HG02623 (cell line): ENCODE measurements at regions not wholly inside any gene's neighbourhood (a gene's known extent, or its start where the extent isn't known, plus 50 kb on each side); places are given as distances from the start of the nearest gene placed in this dataset.
A peak's percentile ranks its signal among the peaks of the same experiment; 100 is the strongest.
"Not testable (repeated sequence)": the region's sequence is repeated elsewhere in the genome, so short reads cannot be mapped to it uniquely, and the experiment has no call there.

Experiments
- ATAC-seq: cut with Tn5 transposase; IDR thresholded peaks from one replicate; pipeline ENCODE4 v1.9.1; 2021; ENCODE audit warnings: moderate library complexity; ENCODE audit not compliant: unreplicated experiment

DNA sequence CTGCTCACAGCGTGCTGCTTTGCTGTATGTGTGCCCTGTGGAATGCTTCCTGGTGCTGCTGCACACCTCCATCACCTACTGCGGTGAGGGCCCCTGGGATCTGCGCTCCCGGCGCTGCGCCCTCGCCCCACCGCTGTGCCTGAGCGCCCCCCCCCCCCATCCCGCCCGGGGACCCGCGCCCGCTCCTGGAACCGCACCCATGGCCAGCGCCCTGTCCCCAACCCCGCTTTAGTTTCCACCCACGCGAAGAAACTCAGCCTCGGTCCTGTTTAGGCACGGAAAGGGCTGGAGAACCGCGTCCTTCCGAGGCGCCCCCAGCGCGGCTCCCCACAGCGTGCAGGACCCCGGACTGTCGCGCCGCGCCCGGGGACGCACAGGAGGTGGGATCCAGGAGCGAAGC, 265.5 kb downstream of the POTEB3 start:
- not testable (repeated sequence) for ATAC-seq

DNA sequence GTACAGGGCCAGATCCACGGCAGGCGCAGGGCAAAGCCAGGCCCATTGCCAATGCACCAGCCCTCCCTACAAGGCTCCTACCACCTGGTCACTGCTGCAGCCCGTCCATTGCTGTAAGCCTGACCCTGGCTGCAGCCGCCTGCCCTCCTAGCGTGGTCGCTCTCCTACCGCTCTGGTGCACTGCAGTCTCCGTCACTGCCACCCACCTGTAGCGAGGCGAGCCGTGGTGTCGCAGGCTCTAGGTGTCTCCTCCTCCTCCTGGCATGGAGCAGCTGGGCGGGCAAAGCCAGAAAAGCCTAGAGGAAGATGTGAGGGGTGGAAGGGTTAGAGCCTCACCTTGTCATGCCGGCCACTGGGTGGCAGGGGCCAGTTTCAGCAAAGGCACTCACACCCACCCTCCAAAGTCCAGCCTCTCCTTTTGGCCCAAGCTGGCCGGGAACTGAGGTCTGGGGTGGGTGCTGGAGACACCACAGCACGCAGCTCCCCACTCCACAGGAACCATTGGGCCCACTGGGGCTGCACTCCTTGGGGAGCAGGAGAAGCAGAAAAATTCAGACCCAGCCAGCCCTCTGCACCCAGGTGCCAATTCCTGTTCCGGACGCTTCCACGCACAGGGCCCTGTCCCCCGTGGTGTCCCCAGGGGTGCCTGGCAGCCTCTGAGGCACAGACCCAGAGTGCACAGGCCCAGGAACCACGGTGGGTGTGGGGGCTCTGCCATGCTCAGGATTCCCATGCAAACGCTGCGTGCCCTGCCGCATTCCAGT, 285.3 kb upstream of the POTEB2 start:
- not testable (repeated sequence) for ATAC-seq

DNA sequence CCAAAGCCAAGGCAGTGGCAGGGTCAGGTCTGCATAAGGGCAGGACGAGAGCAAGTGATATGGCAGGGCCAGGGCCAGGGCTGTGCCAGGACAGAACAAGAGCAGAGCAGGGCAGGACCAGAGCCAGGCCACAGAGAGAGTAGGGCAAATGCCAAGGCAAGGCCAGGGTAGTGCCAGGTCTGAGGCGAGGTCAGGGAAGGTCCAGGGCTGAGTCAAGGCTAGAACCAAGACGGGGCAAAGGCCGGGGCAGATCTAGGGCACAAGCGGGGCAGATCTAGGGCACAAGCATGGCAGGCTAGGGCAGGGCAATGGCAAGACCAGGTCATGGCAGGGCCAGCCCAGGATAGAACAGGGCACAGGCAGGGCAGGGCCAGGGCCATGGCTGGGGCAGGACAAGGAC, 282.0 kb upstream of the POTEB2 start:
- not testable (repeated sequence) for ATAC-seq

DNA sequence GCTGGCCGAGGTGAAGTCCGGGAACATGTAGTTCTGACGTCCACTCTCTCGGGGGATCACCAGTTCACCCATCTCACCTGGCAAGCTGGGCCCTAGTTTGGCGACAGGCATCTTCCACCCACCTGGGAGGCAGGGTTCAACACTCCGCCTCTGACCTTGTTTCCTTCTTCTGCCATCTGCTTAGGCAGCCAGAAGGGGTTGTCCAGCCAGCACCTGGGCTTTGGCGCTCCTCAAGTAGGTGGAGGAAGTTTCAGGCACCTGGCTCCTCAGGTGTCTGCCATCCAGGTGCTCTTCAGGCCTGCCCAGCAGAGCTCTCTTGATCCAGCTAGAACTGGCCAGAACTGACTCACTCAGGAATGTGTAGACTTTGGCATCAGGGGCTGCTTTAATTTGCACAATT, 267.8 kb upstream of the POTEB2 start:
- not testable (repeated sequence) for ATAC-seq

DNA sequence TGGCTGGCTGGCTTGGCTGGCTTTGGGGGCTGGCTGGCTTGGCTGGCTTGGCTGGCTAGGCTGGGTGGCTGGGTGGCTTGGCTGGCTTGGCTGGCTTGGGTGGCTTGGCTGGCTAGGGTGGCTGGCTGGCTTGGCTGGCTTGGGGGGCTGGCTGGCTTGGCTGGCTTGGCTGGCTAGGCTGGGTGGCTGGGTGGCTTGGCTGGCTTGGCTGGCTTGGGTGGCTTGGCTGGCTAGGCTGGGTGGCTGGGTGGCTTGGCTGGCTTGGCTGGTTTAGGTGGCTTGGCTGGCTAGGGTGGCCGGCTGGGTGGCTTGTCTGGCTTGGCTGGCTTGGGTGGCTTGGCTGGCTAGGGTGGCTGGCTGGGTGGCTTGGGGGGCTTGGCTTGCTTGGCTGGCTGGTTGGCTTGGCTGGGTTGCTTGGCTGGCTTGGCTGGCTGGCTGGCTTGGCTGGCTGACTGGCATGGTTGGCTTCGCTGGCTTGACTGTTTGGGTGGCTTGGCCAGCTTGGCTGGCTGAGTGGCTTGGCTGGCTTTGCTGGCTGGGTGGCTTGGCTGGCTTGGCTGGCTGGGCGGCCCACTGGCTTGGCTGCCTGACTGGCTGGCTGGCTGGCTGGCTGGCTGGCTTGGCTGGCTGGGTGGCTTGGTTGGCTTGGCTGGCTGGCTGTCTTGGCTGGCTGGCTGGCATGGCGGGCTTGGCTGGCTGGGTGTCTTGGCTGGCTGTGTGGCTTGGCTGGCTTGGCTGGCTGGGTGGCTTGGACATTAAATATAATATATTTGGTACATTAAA, 246.3 kb upstream of the POTEB2 start:
- not testable (repeated sequence) for ATAC-seq

DNA sequence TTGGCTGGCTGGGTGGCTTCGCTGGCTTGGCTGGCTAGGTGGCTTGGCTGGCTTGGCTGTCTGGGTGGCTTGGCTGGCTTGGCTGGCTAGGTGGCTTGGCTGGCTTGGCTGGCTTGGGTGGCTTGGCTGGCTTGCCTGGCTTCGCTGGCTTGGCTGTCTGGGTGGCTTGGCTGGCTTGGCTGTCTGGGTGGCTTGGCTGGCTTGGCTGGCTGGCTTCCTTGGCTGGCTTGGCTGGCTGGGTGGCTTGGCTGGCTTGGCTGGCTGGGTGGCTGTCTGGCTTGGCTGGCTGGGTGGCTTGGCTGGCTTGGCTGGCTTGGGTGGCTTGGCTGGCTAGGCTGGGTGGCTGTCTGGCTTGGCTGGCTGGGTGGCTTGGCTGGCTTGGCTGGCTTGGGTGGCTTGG, 245.7 kb upstream of the POTEB2 start:
- ATAC-seq, result not testable (repeated sequence)

DNA sequence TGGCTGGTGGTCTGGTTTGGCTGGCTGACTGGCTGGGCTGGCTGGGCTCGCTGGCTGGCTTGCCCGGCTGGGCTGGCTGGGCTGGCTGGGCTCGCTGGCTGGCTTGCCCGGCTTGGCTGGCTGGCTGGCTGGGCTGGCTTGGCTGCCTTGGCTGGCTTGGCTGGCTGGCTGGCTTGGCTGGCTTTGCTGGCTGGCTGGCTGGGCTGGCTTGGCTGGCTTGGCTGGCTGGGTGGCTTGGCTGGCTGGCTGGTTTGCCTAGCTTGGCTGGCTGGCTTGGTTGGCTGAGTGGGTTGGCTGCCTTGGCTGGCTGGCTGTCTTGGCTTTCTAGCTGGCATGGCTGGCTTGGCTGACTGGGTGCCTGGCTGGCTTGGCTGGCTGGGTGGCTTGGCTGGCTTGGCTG, 245.1 kb upstream of the POTEB2 start:
- ATAC-seq, result not testable (repeated sequence)

DNA sequence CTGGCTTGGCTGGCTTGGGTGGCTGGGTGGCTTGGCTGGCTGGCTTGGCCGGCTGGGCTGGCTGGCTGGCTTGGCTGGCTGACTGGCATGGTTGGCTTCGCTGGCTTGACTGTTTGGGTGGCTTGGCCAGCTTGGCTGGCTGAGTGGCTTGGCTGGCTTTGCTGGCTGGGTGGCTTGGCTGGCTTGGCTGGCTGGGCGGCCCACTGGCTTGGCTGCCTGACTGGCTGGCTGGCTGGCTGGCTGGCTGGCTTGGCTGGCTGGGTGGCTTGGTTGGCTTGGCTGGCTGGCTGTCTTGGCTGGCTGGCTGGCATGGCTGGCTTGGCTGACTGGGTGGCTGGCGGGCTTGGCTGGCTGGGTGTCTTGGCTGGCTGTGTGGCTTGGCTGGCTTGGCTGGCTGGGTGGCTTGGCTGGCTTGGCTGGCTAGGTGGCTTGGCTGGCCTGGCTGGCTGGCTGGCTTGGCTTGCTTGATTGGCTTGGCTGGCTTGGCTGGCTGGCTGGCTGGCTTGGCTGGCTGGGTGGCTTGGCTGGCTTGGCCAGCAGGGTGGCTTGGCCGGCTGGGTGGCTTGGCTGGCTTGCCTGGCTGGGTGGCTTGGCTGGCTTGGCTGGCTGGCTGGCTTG, 244.2 kb upstream of the POTEB2 start:
- not testable (repeated sequence) for ATAC-seq

DNA sequence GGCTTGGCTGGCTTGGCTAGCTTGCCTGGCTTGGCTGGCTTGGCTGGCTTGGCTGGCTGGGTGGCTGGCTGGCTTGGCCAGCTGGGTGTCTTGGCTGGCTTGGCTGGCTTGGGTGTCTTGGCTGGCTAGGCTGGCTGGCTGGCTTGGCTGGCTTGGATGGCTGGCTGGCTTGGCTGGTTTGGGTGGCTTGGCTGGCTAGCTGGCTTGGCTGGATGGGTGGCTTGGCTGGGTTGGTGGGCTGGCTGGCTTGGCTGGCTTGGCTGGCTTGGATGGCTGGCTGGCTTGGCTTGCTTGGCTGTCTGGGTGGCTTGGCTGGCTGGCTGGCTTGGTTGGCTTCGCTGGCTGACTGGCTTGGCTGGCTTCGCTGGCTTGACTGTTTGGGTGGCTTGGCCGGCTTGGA, 242.3 kb upstream of the POTEB2 start:
- ATAC-seq, result not testable (repeated sequence)

DNA sequence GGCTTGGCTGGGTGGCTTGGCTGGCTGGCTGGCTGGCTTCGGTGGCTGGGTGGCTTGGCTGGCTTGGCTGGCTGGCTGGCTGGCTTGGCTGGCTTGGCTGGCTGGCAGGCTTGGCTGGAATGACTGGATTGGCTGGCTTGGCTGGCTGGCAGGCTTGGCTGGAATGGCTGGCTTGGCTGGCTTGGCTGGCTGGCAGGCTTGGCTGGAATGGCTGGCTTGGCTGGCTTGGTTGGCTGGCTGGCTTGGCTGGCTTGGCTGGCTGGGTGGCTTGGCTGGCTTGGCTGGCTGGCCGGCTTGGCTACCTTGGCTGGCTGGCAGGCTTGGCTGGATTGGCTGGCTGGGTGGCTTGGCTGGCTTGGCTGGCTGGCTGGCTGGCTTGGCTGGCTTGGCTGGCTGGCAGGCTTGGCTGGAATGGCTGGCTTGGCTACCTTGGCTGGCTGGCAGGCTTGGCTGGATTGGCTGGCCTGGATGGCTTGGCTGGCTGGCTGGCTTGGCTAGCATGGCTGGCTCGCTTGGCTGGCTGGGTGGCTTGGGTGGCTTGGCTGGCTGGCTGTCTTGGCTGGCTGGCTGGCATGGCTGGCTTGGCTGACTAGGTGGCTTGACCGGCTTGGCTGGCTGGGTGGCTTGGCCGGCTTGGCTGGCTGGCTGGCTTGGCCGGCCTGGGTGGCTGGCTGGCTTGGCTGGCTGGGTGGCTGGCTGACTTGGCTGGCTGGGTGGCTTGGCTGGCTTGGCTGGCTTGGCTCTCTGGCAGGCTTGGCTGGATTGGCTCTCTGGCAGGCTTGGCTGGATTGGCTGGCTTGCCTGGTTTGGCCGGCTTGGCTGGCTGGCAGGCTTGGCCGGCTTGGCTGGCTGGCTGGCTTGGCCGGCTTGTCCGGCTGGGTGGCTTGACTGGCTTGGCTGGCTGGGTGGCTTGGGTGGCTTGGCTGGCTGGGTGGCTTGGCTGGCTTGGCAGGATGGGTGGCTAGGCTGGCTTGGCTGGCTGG, 241.6 kb upstream of the POTEB2 start:
- ATAC-seq, result not testable (repeated sequence)

DNA sequence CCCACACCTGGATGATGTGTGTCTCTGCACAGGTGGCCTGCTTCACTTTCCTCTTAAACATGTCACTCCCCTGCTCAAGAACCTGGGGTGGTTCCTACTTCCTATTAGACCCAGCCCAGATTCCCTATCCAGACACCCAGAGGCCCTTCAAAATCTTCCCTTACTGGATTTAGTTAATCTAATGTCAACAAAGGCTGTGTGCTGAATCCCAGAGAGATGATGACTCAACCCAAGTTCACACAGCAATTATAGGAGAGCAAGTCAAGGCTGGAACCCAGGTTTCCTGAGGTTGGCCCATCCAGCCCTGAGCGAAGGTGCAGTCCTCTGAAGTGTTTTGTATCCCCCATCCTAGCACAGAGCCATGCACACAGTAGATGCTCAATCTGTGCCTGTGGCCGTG, 230.5 kb upstream of the POTEB2 start:
- ATAC-seq, result not testable (repeated sequence)

DNA sequence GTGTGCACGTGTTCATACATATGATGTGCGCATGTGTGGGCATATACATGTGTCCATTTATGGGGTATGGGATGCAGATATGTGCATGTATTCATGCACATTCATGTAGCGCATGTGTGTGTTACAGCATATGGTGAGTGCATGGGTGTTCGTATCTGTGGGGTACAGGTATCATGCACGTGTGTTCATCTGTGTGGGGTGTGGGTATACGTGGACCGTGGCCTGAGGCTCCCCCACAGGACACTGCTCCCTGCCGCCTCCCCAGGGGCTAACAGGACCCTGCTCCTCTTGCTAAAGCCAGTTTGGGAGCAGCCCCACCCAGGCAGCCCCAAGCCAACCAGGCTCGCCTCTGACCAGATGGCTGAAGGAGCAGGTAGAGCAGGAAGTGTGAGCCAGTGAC, 213.4 kb upstream of the POTEB2 start:
- ATAC-seq, result not testable (repeated sequence)

DNA sequence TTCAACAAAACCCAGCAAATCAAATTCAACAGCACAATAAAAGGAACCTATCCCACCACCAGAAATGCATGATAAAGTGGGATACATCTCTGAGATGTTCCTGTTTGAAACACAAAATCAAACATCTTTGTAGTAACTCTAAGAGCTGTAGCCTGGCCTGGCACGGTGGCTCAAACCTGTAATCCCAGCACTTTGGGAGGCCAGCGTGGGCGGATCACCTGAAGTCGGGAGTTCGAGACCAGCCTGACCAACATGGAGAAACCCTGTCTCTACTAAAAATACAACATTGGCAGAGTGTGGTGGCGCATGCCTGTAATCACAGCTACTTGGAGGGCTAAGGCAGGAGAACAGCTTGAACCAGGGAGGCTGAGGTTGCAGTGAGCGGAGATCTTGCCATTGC, 202.8 kb upstream of the POTEB2 start:
- not testable (repeated sequence) for ATAC-seq

DNA sequence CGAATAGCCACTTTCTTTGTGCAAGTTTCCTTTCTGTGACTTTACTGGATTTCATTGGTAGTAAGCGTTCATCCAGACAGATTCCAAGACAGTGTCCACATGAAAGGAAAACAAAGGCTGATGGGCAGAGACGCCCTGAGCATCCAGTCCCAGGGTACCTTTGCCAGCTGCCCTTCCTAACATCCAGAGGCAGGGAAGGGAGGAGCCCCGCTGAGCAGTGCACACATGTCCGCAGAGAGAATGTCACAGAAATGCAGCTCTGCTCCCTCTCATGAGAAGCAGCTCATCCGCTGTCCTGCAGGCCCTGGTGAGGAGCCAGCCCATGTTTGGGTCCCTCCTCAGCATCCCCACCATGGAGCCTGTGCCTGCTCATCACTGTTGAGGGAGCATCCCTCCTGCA, 197.4 kb upstream of the POTEB2 start:
- ATAC-seq, result not testable (repeated sequence)

DNA sequence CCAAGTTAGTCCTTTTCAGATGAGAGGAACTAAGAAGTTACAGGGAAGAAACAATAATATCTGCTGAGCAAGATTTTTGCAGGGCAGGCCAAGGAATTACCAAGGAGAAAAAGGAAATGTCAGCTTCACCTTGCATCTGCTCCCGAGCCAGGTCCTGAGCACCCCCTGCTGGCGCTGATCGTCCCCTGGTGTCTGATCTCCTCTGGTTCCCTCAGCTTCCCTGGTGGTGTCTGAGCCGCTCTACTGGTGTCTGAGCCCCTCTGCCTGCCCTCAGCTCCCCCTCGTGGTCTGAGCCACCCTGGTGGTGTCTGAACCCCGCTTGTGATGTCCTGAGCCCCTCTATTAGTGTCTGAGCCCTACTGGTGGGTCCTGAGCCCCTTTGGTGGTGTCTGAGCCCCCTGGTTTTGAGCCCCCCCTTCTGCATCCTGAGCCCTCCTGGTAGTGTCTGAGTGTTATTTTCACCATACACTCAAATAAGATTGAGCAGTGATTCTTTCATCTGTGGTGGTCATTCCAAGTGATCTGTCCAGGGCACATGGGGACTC, 196.6 kb upstream of the POTEB2 start:
- ATAC-seq, result not testable (repeated sequence)

DNA sequence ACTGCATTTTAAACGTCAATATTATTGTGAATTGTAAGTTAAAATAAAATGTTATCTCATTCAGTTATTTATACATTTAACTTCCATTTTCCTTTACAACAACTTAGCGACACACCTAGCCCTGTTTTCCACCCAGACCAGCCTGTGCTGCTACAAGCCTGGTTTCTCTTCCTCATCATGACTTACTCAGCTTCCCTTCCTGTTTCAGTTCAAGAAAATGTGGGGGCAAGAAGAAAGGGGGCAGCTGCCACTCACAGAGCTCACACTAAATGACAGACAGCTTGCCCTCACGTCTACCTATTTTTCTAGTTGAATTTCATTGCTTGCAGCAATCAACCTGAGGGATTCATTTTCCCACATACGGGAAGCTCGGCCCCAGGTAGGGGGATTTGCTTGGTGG, 185.8 kb upstream of the POTEB2 start:
- not testable (repeated sequence) for ATAC-seq

DNA sequence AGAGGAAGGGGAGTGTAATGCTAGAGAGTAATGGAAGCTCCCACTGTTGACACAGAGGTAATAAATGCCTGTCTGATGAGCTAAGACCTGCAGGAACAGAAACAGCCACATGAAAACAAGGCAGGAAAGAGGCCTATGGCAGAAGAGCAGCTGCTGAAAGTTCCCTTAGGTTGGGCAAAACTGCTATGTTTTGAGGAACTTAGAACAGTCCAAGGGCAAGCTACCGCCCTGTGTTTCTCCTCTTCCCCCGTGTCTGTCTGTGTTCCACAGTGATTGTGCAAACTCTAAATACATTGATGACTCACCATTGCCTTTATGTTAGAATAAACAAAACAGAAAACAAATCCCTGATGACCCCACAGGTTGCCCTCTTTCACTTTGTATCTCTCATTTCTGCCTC, 165.6 kb upstream of the POTEB2 start:
- ATAC-seq, result not testable (repeated sequence)

DNA sequence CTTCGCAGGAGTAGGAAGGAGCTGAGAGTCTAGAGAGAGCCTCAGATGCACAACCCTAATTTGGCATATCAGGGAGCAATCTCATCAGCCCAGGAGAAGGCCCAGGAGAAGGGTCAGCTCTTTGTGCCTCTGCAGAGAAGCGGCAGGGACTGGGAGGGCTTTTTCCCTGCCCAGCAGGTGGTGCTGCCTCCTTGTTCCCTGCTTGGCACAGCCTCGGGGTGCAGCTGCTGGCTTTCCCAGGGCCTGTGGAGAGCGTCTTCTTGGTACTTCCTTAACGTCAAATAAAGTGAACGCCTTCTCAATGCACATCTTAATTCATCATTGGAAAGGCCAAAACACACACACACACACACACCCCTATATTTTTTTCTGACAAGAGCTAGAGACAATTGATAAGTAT, 162.9 kb upstream of the POTEB2 start:
- not testable (repeated sequence) for ATAC-seq

DNA sequence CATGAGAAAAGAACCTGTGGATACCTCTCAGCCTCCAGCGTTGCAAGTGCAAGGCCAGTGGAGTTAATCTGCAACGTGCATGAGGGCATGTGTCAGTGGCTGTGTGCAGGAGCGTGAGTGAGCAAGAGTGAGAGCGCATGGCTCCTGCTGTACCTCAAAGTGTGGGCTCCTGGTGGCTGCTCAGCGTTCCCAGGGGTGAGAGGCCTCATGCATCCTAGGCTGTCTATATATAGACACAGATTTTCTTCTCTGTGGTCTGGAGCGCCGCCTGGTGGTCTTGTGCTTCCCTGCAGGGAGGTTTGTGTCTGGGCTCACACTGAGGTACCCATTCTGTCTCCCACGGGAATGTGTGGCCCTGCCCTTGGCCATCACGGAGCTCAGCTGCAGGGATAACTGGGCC, 161.8 kb upstream of the POTEB2 start:
- peak; percentile 62 for ATAC-seq

DNA sequence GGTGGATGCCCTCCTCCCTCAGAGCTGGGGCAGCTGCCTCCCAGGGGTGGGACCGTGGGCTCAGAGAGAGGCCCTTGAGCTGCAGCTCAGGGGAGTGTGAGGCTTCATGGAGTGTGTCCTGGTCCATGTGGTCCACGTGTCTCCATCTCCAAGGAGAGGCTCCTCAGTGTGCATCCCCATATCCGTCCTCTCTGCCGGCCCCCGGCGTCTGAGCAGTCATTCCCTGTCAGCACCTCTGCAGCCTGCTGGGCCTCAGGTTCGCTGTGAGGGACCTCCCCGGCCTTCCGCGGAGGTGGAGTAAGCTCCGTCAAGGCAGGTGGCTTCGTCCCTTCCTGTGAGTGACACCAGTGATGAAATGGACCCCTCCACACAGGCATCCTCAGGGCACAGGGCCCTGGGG, 160.7 kb upstream of the POTEB2 start:
- ATAC-seq, result not testable (repeated sequence)
